Muscle of back (tissue), 3 donors: ENCODE measurements at regions not wholly inside any gene's neighbourhood (a gene's known extent, or its start where the extent isn't known, plus 50 kb on each side); places are given as distances from the start of the nearest gene placed in this dataset.
"Not testable (repeated sequence)": the region's sequence is repeated elsewhere in the genome, so short reads cannot be mapped to it uniquely, and the experiment has no call there.

Experiments used
- DNase-seq, 3 donors: peaks; one replicate each; pipeline versions ENCODE4 v3.0.0 to v3.0.0-alpha.2; 2013

DNA sequence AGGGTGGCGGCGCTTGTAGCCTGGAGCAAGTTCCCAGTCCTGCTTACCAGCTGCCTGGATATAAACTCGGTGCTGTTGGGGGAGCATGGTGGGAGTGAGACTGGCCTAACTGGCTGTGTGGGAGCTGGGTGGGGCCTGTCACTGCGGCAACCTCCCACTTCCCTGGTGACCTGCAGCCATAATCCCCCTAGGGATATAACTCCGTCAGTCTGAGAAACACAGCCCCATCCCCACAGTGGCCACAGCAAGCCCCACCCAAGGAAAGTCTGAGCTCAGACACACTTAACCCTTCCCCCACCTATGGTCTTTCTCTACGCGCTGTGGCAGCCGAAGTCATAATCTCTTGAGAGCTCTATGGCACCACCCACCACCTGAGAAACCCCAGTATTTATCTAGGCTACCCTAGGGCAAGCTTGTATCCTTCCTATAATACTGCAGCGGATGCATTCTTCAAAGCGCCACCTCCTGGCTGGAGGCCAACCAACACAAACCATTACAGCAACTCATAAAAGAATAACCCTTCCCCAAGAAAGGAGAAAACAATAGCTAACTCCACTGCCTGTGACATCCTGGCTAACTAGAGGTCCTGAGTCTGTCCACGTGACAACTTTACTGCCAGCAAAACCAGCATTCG, 57.4 kb downstream of the ZNF648 start:
- DNase-seq = no peak

- peak in 2 of 3 donors; percentile 4 to 17 for DNase-seq
These were observed 58.3 kb downstream of the ZNF648 start for GRCh38 chr1:182003025-182003725.

DNA sequence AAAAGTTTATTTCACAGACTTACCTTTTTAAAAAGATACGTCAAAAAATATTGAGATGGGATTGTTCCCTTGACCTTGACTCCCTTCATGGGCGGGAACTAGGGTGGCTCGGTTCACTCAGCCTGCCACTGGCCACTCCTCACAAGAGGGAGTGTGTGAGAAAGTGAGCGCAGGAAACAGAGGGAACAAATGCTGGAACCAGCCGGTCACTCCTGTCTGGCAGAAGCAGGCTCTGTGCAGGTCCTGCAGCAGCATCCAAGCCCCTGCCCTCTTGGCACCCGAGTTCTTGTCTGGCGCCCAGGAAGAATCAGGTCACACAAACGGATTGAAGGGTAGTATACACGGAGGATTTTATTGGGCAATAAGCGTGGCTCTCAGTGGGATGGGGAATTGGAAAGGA, 58.9 kb downstream of the ZNF648 start:
- DNase-seq = no peak

GRCh38 chr1:181998858-181999257, 62.7 kb downstream of the ZNF648 start:
- no peak for DNase-seq

DNA sequence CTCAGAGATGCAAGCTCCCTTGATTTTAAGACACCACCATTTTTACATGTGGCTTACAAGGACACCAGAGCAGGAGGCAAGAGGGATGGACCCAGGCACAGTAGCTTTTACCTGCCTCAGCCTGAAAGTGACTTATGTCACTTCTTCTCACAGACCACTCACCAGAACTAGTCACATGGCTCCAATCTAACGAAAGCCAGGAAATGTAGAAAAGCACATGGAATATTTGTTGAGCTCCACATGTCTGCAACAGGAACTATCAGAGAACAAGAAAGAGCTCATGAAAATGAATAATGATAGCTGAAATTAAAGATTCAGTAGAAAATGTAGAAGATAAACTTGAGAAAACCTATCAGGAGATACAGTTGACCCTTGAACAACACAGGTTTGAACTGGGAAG, 69.4 kb downstream of the ZNF648 start:
- no peak for DNase-seq

DNA sequence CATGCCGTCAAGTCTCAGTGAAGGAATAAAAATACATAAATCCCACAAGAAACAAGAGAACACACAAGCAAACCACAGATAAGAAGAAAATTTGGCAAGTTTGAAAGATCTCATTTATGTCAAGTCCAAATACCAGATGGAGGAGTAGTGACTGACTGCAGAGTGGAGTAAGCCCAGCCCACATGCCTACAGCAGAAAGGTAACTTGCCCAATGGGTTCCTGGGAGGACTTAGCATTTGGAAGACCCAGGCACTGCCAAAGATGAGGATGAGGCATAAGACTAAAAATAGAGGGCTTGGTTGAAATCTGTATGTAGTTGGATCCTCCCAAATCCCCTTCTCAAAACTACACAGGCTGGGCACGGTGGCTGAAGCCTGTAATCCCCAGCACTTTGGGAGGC, 70.8 kb downstream of the ZNF648 start:
- no peak for DNase-seq

DNA sequence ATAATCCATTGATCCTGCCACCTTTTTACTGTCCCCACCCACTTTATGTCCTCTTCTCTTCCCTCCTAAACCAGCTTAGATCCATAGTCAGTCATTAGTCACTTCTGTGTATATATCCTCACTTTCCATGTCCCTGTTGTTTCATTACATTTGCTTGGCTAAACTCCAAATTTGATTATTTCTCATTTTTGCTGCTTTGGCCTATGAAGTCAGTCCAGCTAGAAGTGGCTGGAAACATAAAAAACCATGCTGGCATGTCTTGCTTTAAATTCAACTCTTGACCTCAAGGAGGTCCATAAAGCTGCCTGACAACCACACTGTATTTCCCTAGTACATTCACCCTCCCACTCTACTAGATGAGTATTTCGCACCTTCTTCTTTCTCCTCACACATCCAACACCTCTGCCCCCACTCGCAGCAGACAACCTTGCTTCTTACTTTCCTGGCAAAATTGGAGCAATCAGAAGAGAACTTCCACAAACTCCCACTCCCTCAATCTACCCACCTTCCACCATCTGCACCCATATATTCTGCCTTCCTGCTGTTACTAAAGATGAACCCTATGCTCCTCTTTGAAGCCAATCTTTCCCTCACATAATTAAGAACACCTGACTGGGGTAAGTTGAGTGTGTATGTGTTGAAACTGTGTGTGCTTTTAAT, 72.1 kb downstream of the ZNF648 start:
- no peak for DNase-seq

GRCh38 chr1:181987996-181988395, 73.5 kb downstream of the ZNF648 start:
- no peak for DNase-seq

DNA sequence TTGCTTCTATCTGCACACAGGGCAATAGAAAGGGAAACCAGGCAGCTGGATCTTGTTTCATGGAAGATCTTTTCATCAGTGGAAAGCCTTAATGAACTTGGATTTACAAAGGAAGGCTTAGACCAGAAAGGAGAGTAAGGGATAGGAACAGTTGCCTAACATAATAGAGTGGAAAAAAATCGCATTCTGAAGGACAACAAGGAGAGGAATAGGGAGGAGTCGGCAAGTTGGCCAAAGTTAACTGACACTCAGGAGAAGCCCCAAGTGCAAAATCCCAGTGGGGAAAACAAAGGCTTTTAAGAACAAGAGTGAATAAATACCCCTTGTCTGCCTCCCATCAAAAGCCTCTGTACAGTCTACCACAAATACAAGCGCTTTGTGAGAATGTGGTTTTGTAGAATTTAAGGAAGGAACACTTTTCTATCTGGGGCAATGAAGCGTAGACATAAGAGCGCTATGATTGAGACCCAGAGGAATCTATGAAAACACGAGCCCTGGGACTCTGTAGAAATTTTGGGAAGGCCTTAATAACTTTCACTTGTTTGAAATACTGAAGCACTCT, 74.1 kb downstream of the ZNF648 start:
- DNase-seq = no peak

GRCh38 chr1:181986907-181987305, 74.6 kb downstream of the ZNF648 start:
- DNase-seq = no peak

- no peak for DNase-seq
These were observed 75.3 kb downstream of the ZNF648 start for GRCh38 chr1:181985936-181986906.

GRCh38 chr1:181985281-181985680, 76.2 kb downstream of the ZNF648 start:
- DNase-seq = no peak

DNA sequence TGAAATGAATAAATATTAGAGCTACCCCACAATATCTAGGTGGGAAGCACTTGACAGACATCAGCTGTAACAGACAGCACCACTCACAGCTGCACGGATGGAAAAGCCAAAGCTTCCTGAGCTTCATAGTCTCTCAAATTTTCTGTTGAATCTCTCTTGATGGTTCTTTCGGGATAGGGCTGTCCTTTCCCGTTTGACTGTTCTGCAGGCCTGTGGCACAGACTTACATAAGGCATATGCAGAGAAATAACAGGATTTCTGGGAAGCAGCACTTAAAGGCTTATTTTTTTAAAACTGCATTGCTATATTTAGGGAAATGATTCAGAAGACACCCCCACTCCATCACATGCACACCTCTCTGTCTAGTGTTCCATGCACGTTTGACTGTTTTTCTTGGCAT, 77.5 kb downstream of the ZNF648 start:
- DNase-seq = no peak

GRCh38 chr1:181981821-181982220, 79.7 kb downstream of the ZNF648 start:
- no peak for DNase-seq

GRCh38 chr1:181972256-181972655, 89.3 kb downstream of the ZNF648 start:
- no peak for DNase-seq

DNA sequence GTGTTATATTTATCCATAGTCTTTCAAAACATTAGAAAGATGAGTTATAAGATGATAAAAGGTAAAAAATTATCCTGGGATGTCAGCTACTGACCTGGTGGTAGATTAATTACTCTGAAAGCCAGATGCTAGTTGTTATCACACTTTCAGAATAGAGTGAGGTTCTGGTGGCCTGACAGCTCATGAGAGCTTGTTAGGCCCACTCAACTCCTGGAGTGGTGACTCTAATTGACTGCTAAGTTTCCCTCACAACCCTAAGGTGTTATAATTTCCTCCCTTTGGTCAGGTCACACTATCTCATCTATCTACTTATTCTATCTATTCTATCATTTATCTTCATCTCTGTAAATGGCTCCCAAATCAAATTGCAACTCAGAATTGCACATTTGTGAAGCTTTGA, 90.1 kb downstream of the ZNF648 start:
- DNase-seq = no peak

- no peak for DNase-seq
These were observed 91.6 kb downstream of the ZNF648 start for GRCh38 chr1:181969902-181970301.

DNA sequence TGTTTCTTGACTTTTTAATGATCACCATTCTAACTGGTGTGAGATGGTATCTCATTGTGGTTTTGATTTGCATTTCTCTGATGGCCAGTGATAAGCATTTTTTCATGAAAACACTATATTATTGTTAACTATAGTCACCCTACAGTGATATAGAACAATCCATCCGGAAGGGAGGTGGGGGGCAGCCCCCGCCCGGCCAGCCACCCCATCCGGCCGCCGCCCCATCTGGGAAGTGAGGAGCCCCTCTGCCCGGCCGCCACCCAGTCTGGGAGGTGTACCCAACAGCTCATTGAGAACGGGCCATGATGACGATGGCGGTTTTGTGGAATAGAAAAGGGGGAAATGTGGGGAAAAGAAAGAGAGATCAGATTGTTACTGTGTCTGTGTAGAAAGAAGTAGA, 106.8 kb downstream of the ZNF648 start:
- not testable (repeated sequence) for DNase-seq

- DNase-seq = not testable (repeated sequence)
These were observed 107.3 kb downstream of the ZNF648 start for GRCh38 chr1:181954178-181954577.

DNA sequence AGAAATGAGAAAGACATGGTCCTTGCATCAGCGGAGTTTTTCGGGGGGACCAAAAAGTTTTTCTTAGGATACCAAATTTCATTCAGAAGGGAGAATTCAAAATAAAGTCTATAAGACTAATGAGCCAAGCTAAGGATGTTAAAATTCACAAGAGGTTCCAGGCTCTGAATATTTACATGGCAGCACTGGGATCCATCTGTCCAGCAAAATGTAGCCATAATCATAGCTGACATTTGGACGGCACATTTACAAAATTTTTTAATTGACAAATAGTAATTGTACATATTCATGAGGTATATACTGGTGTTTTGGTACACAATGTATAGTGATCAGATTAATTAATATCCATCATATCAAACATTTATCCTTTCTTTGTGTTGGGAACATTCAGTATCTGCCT, 107.9 kb downstream of the ZNF648 start:
- no peak for DNase-seq

- no peak for DNase-seq
These were observed 110.3 kb downstream of the ZNF648 start for GRCh38 chr1:181951213-181951612.

- DNase-seq = no peak
These were observed 112.0 kb downstream of the ZNF648 start for GRCh38 chr1:181949500-181949899.
